H9 (cell line): ENCODE measurements at regions not wholly inside any gene's neighbourhood (a gene's known extent, or its start where the extent isn't known, plus 50 kb on each side); places are given as distances from the start of the nearest gene placed in this dataset.

Source experiments
- DNase-seq: peaks from one replicate; pipeline ENCODE4 v3.0.0-alpha.2; 2017
- H2AFZ ChIP-seq: one replicate; pipeline ENCODE4 v1.6.1; 2013; ENCODE audit warnings: mild to moderate bottlenecking, low read length, control low read depth, moderate library complexity
- H2AK5ac ChIP-seq: 2 replicates; pipeline ENCODE4 v1.6.1; 2013; ENCODE audit warnings: low read length, control low read depth, mixed read lengths; ENCODE audit not compliant: insufficient read length
- H2BK120ac ChIP-seq: one replicate; pipeline ENCODE4 v1.6.1; 2013; ENCODE audit warnings: low read depth, mild to moderate bottlenecking, low read length, control low read depth, inconsistent platforms; ENCODE audit not compliant: poor library complexity, severe bottlenecking
- H2BK12ac ChIP-seq: 2 replicates; pipeline ENCODE4 v1.6.1; 2013; ENCODE audit warnings: low read length, control low read depth, mixed read lengths, low read depth; ENCODE audit not compliant: insufficient read length
- H2BK15ac ChIP-seq: 2 replicates; pipeline ENCODE4 v1.6.1; 2013; ENCODE audit warnings: low read depth, low read length, control low read depth
- H2BK20ac ChIP-seq: one replicate; pipeline ENCODE4 v1.6.1; 2013; ENCODE audit warnings: low read depth, mild to moderate bottlenecking, low read length, control low read depth, inconsistent platforms; ENCODE audit not compliant: poor library complexity, severe bottlenecking
- H2BK5ac ChIP-seq: 2 replicates; pipeline ENCODE4 v1.6.1; 2013; ENCODE audit warnings: low read length, control low read depth, mixed read lengths; ENCODE audit not compliant: insufficient read length
- H3K14ac ChIP-seq: 2 replicates; pipeline ENCODE4 v1.6.1; 2013; ENCODE audit warnings: low read length, control low read depth; ENCODE audit not compliant: insufficient read depth
- H3K18ac ChIP-seq: 2 replicates; pipeline ENCODE4 v1.6.1; 2013; ENCODE audit warnings: low read depth, mild to moderate bottlenecking, mixed read lengths, low read length, control low read depth; ENCODE audit not compliant: insufficient read length
- H3K23ac ChIP-seq: 2 replicates; pipeline ENCODE4 v1.6.1; 2013; ENCODE audit warnings: low read length, control low read depth, mixed read lengths, low read depth; ENCODE audit not compliant: insufficient read length
- H3K23me2 ChIP-seq: 2 replicates; pipeline ENCODE4 v1.6.1; 2013; ENCODE audit warnings: low read depth, mild to moderate bottlenecking, mixed read lengths, low read length, control low read depth; ENCODE audit not compliant: insufficient read length, poor library complexity, severe bottlenecking
- H3K27ac ChIP-seq: 2 replicates; pipeline ENCODE4 v1.5.1; 2013; ENCODE audit warnings: low read length, control low read depth, mixed read lengths, low read depth; ENCODE audit not compliant: insufficient read length
- H3K27me3 ChIP-seq: 2 replicates; pipeline ENCODE4 v1.6.1; 2013; ENCODE audit warnings: low read length, control low read depth, inconsistent platforms; ENCODE audit not compliant: insufficient read depth
- H3K4ac ChIP-seq: 2 replicates; pipeline ENCODE4 v1.6.1; 2013; ENCODE audit warnings: low read depth, mild to moderate bottlenecking, control low read depth, inconsistent platforms, low read length, moderate library complexity
- H3K4me1 ChIP-seq: 2 replicates; pipeline ENCODE4 v1.6.1; 2013; ENCODE audit warnings: low read length, control low read depth, inconsistent platforms; ENCODE audit not compliant: insufficient read depth
- H3K4me2 ChIP-seq: 2 replicates; pipeline ENCODE4 v1.6.1; 2013; ENCODE audit warnings: low read length, control low read depth, mixed read lengths; ENCODE audit not compliant: insufficient read length, insufficient read depth
- H3K56ac ChIP-seq: 2 replicates; pipeline ENCODE4 v1.6.1; 2013; ENCODE audit warnings: low read depth, mild to moderate bottlenecking, mixed read lengths, low read length, control low read depth; ENCODE audit not compliant: insufficient read length
- H3K79me1 ChIP-seq: 2 replicates; pipeline ENCODE4 v1.6.1; 2013; ENCODE audit warnings: low read depth, mild to moderate bottlenecking, moderate library complexity, low read length, control low read depth, inconsistent platforms; ENCODE audit not compliant: insufficient read depth, poor library complexity, severe bottlenecking
- H3K79me2 ChIP-seq: 2 replicates; pipeline ENCODE4 v1.6.1; 2013; ENCODE audit warnings: low read length, control low read depth, inconsistent platforms; ENCODE audit not compliant: insufficient read depth
- H3K9ac ChIP-seq: 2 replicates; pipeline ENCODE4 v1.6.1; 2013; ENCODE audit warnings: low read length, control low read depth, mixed read lengths; ENCODE audit not compliant: insufficient read length; ENCODE audit errors: extremely low read depth
- H3K9me3 ChIP-seq: one replicate; pipeline ENCODE4 v1.6.1; 2013; ENCODE audit warnings: low read depth, low read length, inconsistent platforms; ENCODE audit not compliant: control insufficient read depth
- H3T11ph ChIP-seq: one replicate; pipeline ENCODE4 v1.6.1; 2013; ENCODE audit warnings: mild to moderate bottlenecking, low read length, control low read depth, inconsistent platforms
- H4K20me1 ChIP-seq: one replicate; pipeline ENCODE4 v1.6.1; 2013; ENCODE audit not compliant: control insufficient read depth, insufficient read length, insufficient read depth
- H4K5ac ChIP-seq: 2 replicates; pipeline ENCODE4 v1.6.1; 2013; ENCODE audit warnings: low read depth, mild to moderate bottlenecking, mixed read lengths, low read length, control low read depth; ENCODE audit not compliant: insufficient read length
- H4K8ac ChIP-seq: replicated peaks from 2 replicates; pipeline ENCODE4 v1.6.1; 2013; ENCODE audit warnings: low read length, control low read depth, mixed read lengths, low read depth; ENCODE audit not compliant: insufficient read length
- H4K91ac ChIP-seq: 2 replicates; pipeline ENCODE4 v1.6.1; 2013; ENCODE audit warnings: low read depth, mild to moderate bottlenecking, moderate library complexity, mixed read lengths, low read length, control low read depth; ENCODE audit not compliant: insufficient read length
- H3K27ac Mint-ChIP-seq, 3 experiments: 2 replicates in 2 of 3; 3 replicates in 1 of 3; pipeline ENCODE4 v1.8.0; 2020 to 2021; ENCODE audit warnings: mixed read lengths in 3 of 3, mild to moderate bottlenecking in 1 of 3, moderate library complexity in 1 of 3
- H3K27me3 Mint-ChIP-seq: 2 replicates; pipeline ENCODE4 v1.8.0; 2021; ENCODE audit warnings: low read depth, mild to moderate bottlenecking, moderate library complexity, mixed read lengths
- H3K36me3 Mint-ChIP-seq, 3 experiments: 2 replicates in 2 of 3; 3 replicates in 1 of 3; pipeline ENCODE4 v1.8.0; 2020 to 2021; ENCODE audit warnings: low read depth in 3 of 3, mixed read lengths in 3 of 3; ENCODE audit not compliant: insufficient read depth in 1 of 3
- H3K4me1 Mint-ChIP-seq, 2 experiments: 2 replicates each; pipeline ENCODE4 v1.8.0; 2020; ENCODE audit warnings: mixed read lengths in 2 of 2
- H3K4me3 Mint-ChIP-seq, 2 experiments: 2 replicates in 1 of 2; 3 replicates in 1 of 2; pipeline ENCODE4 v1.8.0; 2020 to 2021; ENCODE audit warnings: mild to moderate bottlenecking in 2 of 2, mixed read lengths in 2 of 2, moderate library complexity in 1 of 2
- H3K9me3 Mint-ChIP-seq, 2 experiments: 2 replicates in 1 of 2; 3 replicates in 1 of 2; pipeline ENCODE4 v1.8.0; 2020; ENCODE audit warnings: mild to moderate bottlenecking in 2 of 2, mixed read lengths in 2 of 2, moderate library complexity in 1 of 2
- CTCF ChIP-seq: fragments of 200-600 bp; sonication (generic); conservative IDR thresholded peaks from 3 replicates; pipeline ENCODE4 v1.8.0; 2021; ENCODE audit warnings: antibody characterized with exemption, mild to moderate bottlenecking
- WGBS: extraction: QIAGEN DNeasy Blood & Tissue Kit; methylation state at CpG from one replicate; pipeline ENCODE4 v1.1.7; 2013; ENCODE audit warnings: missing lambda C conversion rate, low lambda C conversion rate, mixed read lengths; ENCODE audit not compliant: insufficient read length; ENCODE audit errors: extremely low coverage; 5-methylcytosine and 5-hydroxymethylcytosine counted together

GRCh38 chr2:76378140-76378539 is 667.4 kb upstream of the GCFC2 start:
- no peak for TF ChIP-seq CTCF
- H3K23me2 ChIP-seq = no peaks in the 10 kb centered on the region

More at GRCh38 chr2:76378140-76378539, 667.4 kb upstream of the GCFC2 start:
- Histone ChIP-seq H3K27me3 (no peaks in the 10 kb centered on the region), H2AFZ (no peak overlapping the region), H3K9ac (no peak overlapping the region), H4K20me1 (no peaks in the 10 kb centered on the region), H4K5ac (no peak overlapping the region), H3K18ac (no peak overlapping the region), H3K23ac (no peak overlapping the region), H4K8ac (no peak overlapping the region), H3K4ac (no peak overlapping the region), H3K79me1 (no peaks in the 10 kb centered on the region), H3K27ac (no peak overlapping the region), H3K56ac (no peak overlapping the region), H3T11ph (no peak overlapping the region), H3K4me2 (no peak overlapping the region), H2BK5ac (no peak overlapping the region), H2BK20ac (no peak overlapping the region), H2BK15ac (no peak overlapping the region), H2AK5ac (no peak overlapping the region), H3K79me2 (no peaks in the 10 kb centered on the region), H3K4me1 (no peaks in the 10 kb centered on the region), H3K14ac (no peak overlapping the region), H3K9me3 (no peaks in the 10 kb centered on the region), H2BK120ac (no peak overlapping the region), H2BK12ac (no peak overlapping the region), H4K91ac (no peak overlapping the region)
- Mint-ChIP-seq H3K27ac (no peak overlapping the region), H3K36me3 (no peaks in the 10 kb centered on the region; a peak in 1 of 7 replicates), H3K4me1 (no peaks in the 10 kb centered on the region), H3K9me3 (no peaks in the 10 kb centered on the region), H3K27me3 (no peaks in the 10 kb centered on the region), H3K4me3 (no peak overlapping the region)
- no CpG with 5 or more reads among the region's 1 CpG for WGBS
- no peak for DNase-seq
